ENCODE measurements at regions not wholly inside any gene's neighbourhood (a gene's known extent, or its start where the extent isn't known, plus 50 kb on each side); places are given as distances from the start of the nearest gene placed in this dataset.

DNA sequence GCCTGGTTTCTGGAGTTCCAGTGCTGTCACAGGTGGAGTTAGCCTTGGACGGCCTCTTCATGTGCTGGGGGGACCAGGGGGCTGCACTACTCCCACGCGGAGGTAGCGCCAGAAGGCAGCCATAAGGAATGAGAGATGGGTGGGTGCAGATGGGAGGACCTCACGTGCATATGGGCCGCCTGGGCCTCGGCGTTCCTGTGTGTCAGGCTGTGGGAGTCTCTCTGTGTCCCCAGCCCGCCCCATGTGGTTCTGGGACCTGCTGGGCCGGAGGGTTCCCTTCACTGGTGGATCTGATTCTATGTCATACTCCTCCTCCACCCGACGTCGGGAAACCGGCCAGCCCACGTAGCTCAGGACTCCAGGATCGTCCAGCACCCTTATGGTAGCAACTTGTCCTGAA is 149.0 kb upstream of the SOX1 start:
- 84 to 87% methylated on average over 14 to 15 of the region's 16 CpGs for WGBS, 2 experiments (ENCODE audit: insufficient coverage in 2 of 2)

DNA sequence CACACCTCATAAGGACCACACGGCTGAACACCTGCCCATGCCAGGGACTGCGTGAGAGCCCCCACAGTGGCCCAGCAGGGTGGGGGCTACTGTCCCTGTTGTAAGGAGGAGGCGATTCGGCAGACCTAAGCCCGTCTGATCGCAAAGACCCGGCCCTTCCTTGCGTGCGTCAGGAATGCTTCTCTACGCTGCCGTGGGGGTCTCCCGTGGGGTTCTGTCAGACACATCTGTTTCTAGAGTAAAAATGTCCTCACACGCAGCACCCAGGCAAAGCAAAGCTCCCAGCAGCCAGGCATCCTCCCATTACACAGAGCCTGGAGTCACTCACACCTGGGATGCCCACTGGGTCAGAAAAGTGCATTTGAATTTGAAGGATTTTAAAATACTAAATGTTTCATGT is 147.7 kb upstream of the SOX1 start:
- H3K9me3 ChIP-seq (ENCODE audit: control insufficient read depth, low read length) = no peaks in the 10 kb centered on the region
- no peaks in the 10 kb centered on the region for H3K4me1 ChIP-seq (ENCODE audit: control insufficient read depth, insufficient read depth, low read length, poor library complexity, severe bottlenecking)
- H3K36me3 ChIP-seq (ENCODE audit: control insufficient read depth, insufficient read depth, low read length) = no peaks in the 10 kb centered on the region
- no peak overlapping the region for H3K27ac ChIP-seq (ENCODE audit: low read depth, low read length, severe bottlenecking)
- WGBS, 2 experiments (ENCODE audit: insufficient coverage in 2 of 2) = 71 to 80% methylated on average over 12 to 13 of the region's 13 CpGs
- no peak overlapping the region for H3K4me3 ChIP-seq (ENCODE audit: extremely low read depth, insufficient read depth, low read length, poor library complexity, severe bottlenecking)

More for the DNA sequence above, 149.0 kb upstream of the SOX1 start:
- no peak overlapping the region for H3K4me3 ChIP-seq (ENCODE audit: extremely low read depth, insufficient read depth, low read length, poor library complexity, severe bottlenecking)
- no peaks in the 10 kb centered on the region for H3K9me3 ChIP-seq (ENCODE audit: control insufficient read depth, low read length)
- no peak overlapping the region for H3K27ac ChIP-seq (ENCODE audit: low read depth, low read length, severe bottlenecking)
- no peaks in the 10 kb centered on the region for H3K36me3 ChIP-seq (ENCODE audit: control insufficient read depth, insufficient read depth, low read length)
- peaks cover 2% of the 10 kb centered on the region for H3K4me1 ChIP-seq (ENCODE audit: control insufficient read depth, insufficient read depth, low read length, poor library complexity, severe bottlenecking)

DNA sequence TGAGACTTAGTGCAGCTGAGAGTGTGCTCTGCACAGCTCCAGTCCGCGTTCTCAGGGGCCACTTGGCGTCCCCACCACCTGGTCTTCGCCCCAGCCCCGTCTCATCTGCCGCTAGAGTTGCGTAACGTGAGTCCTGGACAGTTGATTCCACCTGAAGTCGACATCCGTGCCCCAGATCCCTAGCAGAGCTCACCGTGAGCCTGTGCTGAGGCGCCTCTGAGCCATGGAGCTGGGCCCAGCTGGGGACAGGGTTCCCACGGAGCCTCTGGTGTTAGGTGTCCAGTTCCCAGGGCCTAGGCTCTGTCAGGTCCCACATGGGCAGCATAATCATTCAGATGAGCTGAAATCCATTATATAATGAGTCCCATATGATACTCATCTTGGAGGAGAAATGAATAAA is 147.1 kb upstream of the SOX1 start:
- H3K4me3 ChIP-seq (ENCODE audit: extremely low read depth, insufficient read depth, low read length, poor library complexity, severe bottlenecking) = no peak overlapping the region
- WGBS, 2 experiments (ENCODE audit: insufficient coverage in 2 of 2) = 40 to 59% methylated on average over 10 to 13 of the region's 13 CpGs
- no peak overlapping the region for H3K27ac ChIP-seq (ENCODE audit: low read depth, low read length, severe bottlenecking)
- H3K4me1 ChIP-seq (ENCODE audit: control insufficient read depth, insufficient read depth, low read length, poor library complexity, severe bottlenecking) = no peaks in the 10 kb centered on the region
- no peaks in the 10 kb centered on the region for H3K36me3 ChIP-seq (ENCODE audit: control insufficient read depth, insufficient read depth, low read length)
- no peaks in the 10 kb centered on the region for H3K9me3 ChIP-seq (ENCODE audit: control insufficient read depth, low read length)

DNA sequence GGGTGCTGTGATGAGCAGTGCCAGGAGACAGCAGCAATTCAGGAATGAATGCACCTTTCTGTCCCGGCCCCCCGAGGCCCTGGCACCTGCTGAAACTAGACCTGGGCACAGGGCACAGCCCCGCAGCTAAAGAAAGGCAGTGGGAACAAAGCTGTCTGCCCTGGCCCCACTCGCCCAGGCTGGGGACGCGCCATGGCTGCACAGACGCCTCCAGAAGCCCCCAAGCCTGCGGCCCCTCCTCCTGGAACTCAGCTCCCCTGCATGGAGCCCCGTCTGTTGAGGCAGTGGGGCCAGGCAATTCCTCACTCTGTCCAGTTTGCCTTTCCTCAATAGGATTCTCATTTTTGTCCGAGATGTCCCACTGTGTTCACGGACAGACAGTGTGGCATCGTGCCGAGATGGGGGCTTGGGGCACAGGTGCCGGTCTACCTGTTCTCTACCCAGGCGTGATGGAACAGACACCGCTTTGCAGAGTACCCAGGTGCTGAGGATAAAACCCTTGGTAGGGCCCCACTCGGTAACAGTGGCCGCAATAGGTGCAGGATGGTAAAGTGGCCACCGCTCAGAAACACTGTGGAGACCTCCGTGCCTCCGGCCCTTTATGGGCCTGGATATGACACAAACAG is 146.5 kb upstream of the SOX1 start:
- H3K9me3 ChIP-seq (ENCODE audit: control insufficient read depth, low read length) = no peaks in the 10 kb centered on the region
- no peaks in the 10 kb centered on the region for H3K4me1 ChIP-seq (ENCODE audit: control insufficient read depth, insufficient read depth, low read length, poor library complexity, severe bottlenecking)
- H3K4me3 ChIP-seq (ENCODE audit: extremely low read depth, insufficient read depth, low read length, poor library complexity, severe bottlenecking) = no peak overlapping the region
- no peaks in the 10 kb centered on the region for H3K36me3 ChIP-seq (ENCODE audit: control insufficient read depth, insufficient read depth, low read length)
- H3K27ac ChIP-seq (ENCODE audit: low read depth, low read length, severe bottlenecking) = no peak overlapping the region
- WGBS, 2 experiments (ENCODE audit: insufficient coverage in 2 of 2) = 89% methylated on average over 17 to 21 of the region's 21 CpGs

DNA sequence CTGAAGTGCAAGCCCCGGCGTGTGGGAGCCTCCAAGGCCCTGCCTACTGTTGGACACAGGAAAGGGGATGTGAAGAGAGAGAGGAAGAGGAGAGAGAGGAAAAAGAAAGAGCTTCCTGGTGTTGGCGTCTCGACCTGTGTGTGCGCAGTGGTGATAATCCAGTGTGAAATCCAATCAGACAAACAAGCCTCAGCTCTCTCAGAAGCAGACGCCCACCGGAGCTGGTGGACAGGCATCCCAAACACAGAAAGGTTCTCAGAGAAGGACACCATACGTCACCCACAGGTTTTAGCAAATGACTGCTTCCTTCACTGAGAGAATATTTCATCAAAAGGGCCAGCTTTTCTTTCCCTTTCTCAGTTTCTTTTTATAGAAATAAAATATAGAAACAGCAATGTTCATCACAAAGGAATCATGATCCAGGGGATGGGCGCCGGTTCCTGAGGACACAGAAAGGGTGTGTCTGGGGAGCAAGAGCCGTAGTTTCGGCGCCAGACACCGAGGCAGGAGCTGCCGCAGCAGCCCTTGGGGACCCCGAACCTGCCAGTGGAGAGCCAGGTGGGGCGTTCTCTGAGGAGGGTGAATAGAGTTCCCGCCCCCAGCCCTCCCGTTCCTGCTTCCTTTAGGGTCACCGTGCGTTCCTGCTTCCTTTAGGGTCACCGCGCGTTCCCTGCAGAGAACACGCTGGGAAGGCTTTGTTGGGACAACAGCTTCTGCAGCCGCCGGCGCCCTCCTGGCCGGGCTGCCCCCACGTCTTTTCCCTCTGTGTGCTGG is 145.8 kb upstream of the SOX1 start:
- Histone ChIP-seq H3K9me3 (ENCODE audit: control insufficient read depth, low read length) (no peaks in the 10 kb centered on the region), H3K4me3 (ENCODE audit: extremely low read depth, insufficient read depth, low read length, poor library complexity, severe bottlenecking) (no peak overlapping the region), H3K4me1 (ENCODE audit: control insufficient read depth, insufficient read depth, low read length, poor library complexity, severe bottlenecking) (no peaks in the 10 kb centered on the region), H3K27ac (ENCODE audit: low read depth, low read length, severe bottlenecking) (no peak overlapping the region), H3K36me3 (ENCODE audit: control insufficient read depth, insufficient read depth, low read length) (no peaks in the 10 kb centered on the region)
- 90 to 91% methylated on average over 27 of the region's 30 CpGs for WGBS, 2 experiments (ENCODE audit: insufficient coverage in 2 of 2)

DNA sequence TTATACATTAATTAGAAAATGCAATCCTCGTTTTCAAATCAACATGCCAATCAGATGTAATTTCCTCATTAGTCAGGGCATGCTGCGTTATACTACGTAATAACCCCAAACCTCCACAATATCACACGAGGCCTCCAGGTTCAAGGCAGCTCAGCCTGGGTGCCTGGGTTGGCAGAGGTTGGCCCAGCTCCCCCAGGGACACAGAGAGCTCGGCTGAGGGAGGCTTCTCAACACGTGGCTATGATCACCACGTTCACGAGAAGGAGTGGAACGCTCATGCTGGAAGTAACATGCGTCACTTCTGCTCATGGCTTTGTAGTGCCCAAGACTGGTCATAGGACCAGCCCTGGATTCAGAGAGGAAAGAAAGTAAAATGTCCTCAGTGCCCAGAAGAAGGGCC is 144.9 kb upstream of the SOX1 start:
- no peaks in the 10 kb centered on the region for H3K36me3 ChIP-seq (ENCODE audit: control insufficient read depth, insufficient read depth, low read length)
- H3K27ac ChIP-seq (ENCODE audit: low read depth, low read length, severe bottlenecking) = no peak overlapping the region
- H3K9me3 ChIP-seq (ENCODE audit: control insufficient read depth, low read length) = no peaks in the 10 kb centered on the region
- WGBS, 2 experiments (ENCODE audit: insufficient coverage in 2 of 2) = 85 to 88% methylated on average over 9 to 10 of the region's 10 CpGs
- H3K4me3 ChIP-seq (ENCODE audit: extremely low read depth, insufficient read depth, low read length, poor library complexity, severe bottlenecking) = no peak overlapping the region
- H3K4me1 ChIP-seq (ENCODE audit: control insufficient read depth, insufficient read depth, low read length, poor library complexity, severe bottlenecking) = no peaks in the 10 kb centered on the region

DNA sequence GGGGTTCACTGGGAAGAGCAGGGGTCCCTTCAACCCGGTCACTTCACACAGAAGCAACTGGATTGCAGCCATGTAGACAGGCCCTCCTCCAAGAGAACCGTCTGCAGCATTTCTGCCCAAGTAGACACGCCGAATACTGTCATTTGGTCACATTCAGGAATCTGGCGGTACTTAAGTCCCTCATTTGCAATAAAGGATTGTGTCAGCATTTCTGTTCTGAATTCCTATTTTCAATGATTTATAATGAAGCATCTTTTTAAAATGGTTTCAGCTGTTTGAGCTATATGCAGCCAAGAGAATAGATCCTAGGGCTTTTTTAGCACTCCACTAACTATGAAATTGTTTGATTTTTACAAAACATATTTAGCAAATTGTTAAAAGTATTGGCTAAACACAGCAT is 143.5 kb upstream of the SOX1 start:
- Histone ChIP-seq H3K9me3 (ENCODE audit: control insufficient read depth, low read length) (no peaks in the 10 kb centered on the region), H3K4me3 (ENCODE audit: extremely low read depth, insufficient read depth, low read length, poor library complexity, severe bottlenecking) (no peak overlapping the region), H3K4me1 (ENCODE audit: control insufficient read depth, insufficient read depth, low read length, poor library complexity, severe bottlenecking) (no peaks in the 10 kb centered on the region), H3K36me3 (ENCODE audit: control insufficient read depth, insufficient read depth, low read length) (no peaks in the 10 kb centered on the region), H3K27ac (ENCODE audit: low read depth, low read length, severe bottlenecking) (no peak overlapping the region)
- 88 to 95% methylated on average over 4 to 5 of the region's 5 CpGs for WGBS, 2 experiments (ENCODE audit: insufficient coverage in 2 of 2)

DNA sequence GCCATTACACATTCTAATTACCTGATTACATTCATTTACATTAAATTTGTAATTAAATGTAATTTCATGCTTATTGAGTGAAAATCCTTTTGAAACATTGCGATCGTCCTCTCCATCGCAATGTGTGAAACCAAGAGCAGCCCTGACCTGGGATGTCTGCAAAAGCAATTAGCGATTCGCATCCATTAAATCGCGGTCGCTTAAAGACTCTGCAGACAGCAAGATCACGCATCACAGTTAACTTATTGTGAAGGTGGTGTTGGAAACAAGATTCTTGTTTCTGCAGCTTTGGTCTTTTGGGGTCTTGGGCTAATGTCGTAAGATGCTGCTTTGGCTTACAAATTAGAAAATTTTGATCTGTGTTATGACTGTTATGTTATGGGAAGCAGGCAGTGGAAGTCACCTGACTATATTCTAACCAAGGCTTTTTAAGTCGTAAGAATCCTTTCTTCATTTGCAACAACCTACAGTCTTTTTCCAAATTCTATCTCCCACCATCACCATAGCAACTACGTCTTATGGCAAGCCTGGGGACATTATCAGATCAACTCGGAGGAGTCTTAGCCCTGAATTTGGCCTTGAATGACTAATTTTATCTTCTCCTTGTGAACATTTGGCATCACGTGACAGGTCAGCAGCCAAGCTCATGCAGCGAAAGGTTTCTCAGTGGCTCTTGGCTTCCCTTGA is 142.8 kb upstream of the SOX1 start:
- Histone ChIP-seq H3K4me1 (ENCODE audit: control insufficient read depth, insufficient read depth, low read length, poor library complexity, severe bottlenecking) (no peaks in the 10 kb centered on the region), H3K36me3 (ENCODE audit: control insufficient read depth, insufficient read depth, low read length) (no peaks in the 10 kb centered on the region), H3K27ac (ENCODE audit: low read depth, low read length, severe bottlenecking) (no peak overlapping the region), H3K4me3 (ENCODE audit: extremely low read depth, insufficient read depth, low read length, poor library complexity, severe bottlenecking) (no peak overlapping the region), H3K9me3 (ENCODE audit: control insufficient read depth, low read length) (no peaks in the 10 kb centered on the region)
- WGBS, 2 experiments (ENCODE audit: insufficient coverage in 2 of 2) = 93 to 94% methylated on average over 13 to 15 of the region's 15 CpGs

DNA sequence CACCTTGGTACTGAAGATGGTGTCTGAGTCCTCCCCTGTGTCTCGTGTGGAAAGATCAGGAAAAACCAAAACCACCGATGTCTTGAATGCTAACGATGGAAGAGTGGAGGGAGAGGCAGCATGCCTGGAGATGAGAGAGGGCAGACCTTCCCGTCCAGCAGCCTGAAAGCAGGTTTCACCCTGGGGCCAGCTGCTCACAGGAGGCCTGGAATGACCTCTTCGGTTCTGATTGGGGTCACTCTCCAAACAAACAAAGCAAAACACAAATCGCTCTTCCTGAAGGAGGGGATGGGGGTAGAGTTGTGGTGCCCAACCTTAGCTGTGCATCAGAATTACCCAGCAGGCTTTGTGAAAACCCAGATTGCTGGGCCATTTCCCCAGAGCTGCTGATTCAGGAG is 142.3 kb upstream of the SOX1 start:
- Histone ChIP-seq H3K4me3 (ENCODE audit: extremely low read depth, insufficient read depth, low read length, poor library complexity, severe bottlenecking) (no peak overlapping the region), H3K36me3 (ENCODE audit: control insufficient read depth, insufficient read depth, low read length) (no peaks in the 10 kb centered on the region), H3K4me1 (ENCODE audit: control insufficient read depth, insufficient read depth, low read length, poor library complexity, severe bottlenecking) (no peaks in the 10 kb centered on the region), H3K9me3 (ENCODE audit: control insufficient read depth, low read length) (no peaks in the 10 kb centered on the region), H3K27ac (ENCODE audit: low read depth, low read length, severe bottlenecking) (no peak overlapping the region)
- WGBS, 2 experiments (ENCODE audit: insufficient coverage in 2 of 2) = 95% methylated on average over 4 of the region's 6 CpGs; no CpG with 5 or more reads in 1 of the 2 experiments

DNA sequence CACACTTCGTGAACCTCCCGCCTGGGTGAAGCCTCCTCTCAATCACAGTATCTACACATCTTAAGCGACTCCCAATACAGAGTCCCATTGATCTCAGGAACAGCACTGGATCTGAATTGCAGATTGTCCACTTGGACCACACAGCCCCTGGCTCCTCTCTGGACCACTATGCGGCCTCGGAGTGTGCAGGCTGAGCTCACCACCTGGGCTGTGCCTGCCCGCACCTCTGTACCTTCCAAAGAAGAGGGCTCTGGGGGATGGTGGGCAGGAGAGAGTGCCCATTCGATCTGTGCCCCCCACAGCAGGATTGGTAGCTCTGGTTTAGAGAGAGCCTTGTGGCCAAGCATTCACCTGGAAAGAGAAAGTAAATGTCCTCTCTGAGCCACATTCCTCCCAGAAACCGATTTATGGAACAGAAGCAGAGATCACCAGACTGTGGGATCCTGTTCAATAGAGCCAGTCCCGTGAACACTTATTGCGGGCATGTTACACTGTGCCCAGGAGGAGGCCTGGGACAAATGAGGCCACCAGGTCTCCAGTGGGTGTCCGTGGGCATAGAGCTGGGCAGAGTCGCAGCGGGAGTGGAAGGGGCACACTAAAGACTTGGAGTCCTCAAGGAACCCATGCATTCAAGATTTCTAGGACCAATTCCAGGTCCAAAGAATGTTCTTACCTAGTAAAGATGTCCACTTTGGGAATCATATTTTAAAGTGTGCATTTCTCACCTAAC is 141.6 kb upstream of the SOX1 start:
- Histone ChIP-seq H3K27ac (ENCODE audit: low read depth, low read length, severe bottlenecking) (no peak overlapping the region), H3K4me3 (ENCODE audit: extremely low read depth, insufficient read depth, low read length, poor library complexity, severe bottlenecking) (no peak overlapping the region), H3K4me1 (ENCODE audit: control insufficient read depth, insufficient read depth, low read length, poor library complexity, severe bottlenecking) (no peaks in the 10 kb centered on the region), H3K9me3 (ENCODE audit: control insufficient read depth, low read length) (no peaks in the 10 kb centered on the region), H3K36me3 (ENCODE audit: control insufficient read depth, insufficient read depth, low read length) (no peaks in the 10 kb centered on the region)
- WGBS, 2 experiments (ENCODE audit: insufficient coverage in 2 of 2) = 87 to 94% methylated on average over 10 to 11 of the region's 13 CpGs
